T47D (cell line): ENCODE measurements at regions not wholly inside any gene's neighbourhood (a gene's known extent, or its start where the extent isn't known, plus 50 kb on each side); places are given as distances from the start of the nearest gene placed in this dataset.

Source experiments
- DNase-seq, 2 experiments: peaks; one replicate each; pipeline versions ENCODE4 v3.0.0 to v3.0.0-alpha.2; 2011 to 2012; ENCODE audit warnings: low read depth in 1 of 2, low spot score in 1 of 2
- JUND ChIP-seq: IDR thresholded peaks from 2 replicates; pipeline ENCODE4 v1.6.1; 2012; ENCODE audit warnings: low read depth
- in situ Hi-C: cut with HindIII; loops from 2 replicates; pipeline ENCODE4 v1.10.0; 2016; ENCODE audit warnings: low sequenced_read_pairs, low pct_unique_long_range_greater_than_20kb

- no peak for DNase-seq
- no peak for TF ChIP-seq JUND
- in situ Hi-C loops: no loop called here
These were observed 1496.1 kb downstream of the OTOL1 start for GRCh38 chr3:162992741-162993140.

GRCh38 chr3:162994165-162994564 lies 1497.6 kb downstream of the OTOL1 start:
- TF ChIP-seq JUND: no peak
- in situ Hi-C loops: no loop called here
- no peak for DNase-seq

- TF ChIP-seq JUND: no peak
- no peak for DNase-seq
- in situ Hi-C loops: no loop called here
These were observed 1499.8 kb downstream of the OTOL1 start for GRCh38 chr3:162996368-162996767.

GRCh38 chr3:162998205-162998604 lies 1501.6 kb downstream of the OTOL1 start:
- no peak for TF ChIP-seq JUND
- no peak for DNase-seq
- in situ Hi-C loops: no loop called here

GRCh38 chr3:163011596-163011995 lies 1515.0 kb downstream of the OTOL1 start:
- in situ Hi-C loops: no loop called here
- peak in 1 of 2 experiments; percentile 85 for DNase-seq
- 0 out of 2 replicates have a peak, but pooled peaks have one; percentile 38 for TF ChIP-seq JUND

- in situ Hi-C loops: no loop called here
- no peak for DNase-seq
- TF ChIP-seq JUND: no peak
These were observed 1519.6 kb downstream of the OTOL1 start for GRCh38 chr3:163016251-163016650.

- TF ChIP-seq JUND: no peak
- DNase-seq: no peak
- in situ Hi-C loops: no loop called here
These were observed 1521.5 kb downstream of the OTOL1 start for GRCh38 chr3:163018067-163018466.

GRCh38 chr3:163018664-163019063 lies 1522.1 kb downstream of the OTOL1 start:
- no peak for DNase-seq
- in situ Hi-C loops: no loop called here
- no peak for TF ChIP-seq JUND

- TF ChIP-seq JUND: no peak
- in situ Hi-C loops: no loop called here
- DNase-seq: no peak
These were observed 1522.7 kb downstream of the OTOL1 start for GRCh38 chr3:163019260-163019659.

GRCh38 chr3:163033652-163034051 lies 1537.0 kb downstream of the OTOL1 start:
- DNase-seq: no peak
- no peak for TF ChIP-seq JUND
- in situ Hi-C loops: no loop called here

GRCh38 chr3:163039636-163040035 lies 1543.0 kb downstream of the OTOL1 start:
- in situ Hi-C loops: no loop called here
- no peak for TF ChIP-seq JUND
- DNase-seq: no peak

- in situ Hi-C loops: no loop called here
- DNase-seq: peak in 1 of 2 experiments; percentile 79
- no peak for TF ChIP-seq JUND
These were observed 1546.5 kb downstream of the OTOL1 start for GRCh38 chr3:163043074-163043473.

GRCh38 chr3:163045945-163046344 lies 1549.3 kb downstream of the OTOL1 start:
- in situ Hi-C loops: no loop called here
- no peak for TF ChIP-seq JUND
- no peak for DNase-seq

GRCh38 chr3:163048881-163049280 lies 1552.3 kb downstream of the OTOL1 start:
- no peak for TF ChIP-seq JUND
- no peak for DNase-seq
- in situ Hi-C loops: no loop called here
